Coronary artery (tissue), 2 donors: ENCODE measurements at regions not wholly inside any gene's neighbourhood (a gene's known extent, or its start where the extent isn't known, plus 50 kb on each side); places are given as distances from the start of the nearest gene placed in this dataset.

Experiments
- DNase-seq: peaks from one replicate; pipeline ENCODE4 v3.0.0-alpha.2; 2017; ENCODE audit warnings: low spot score
- H3K27ac ChIP-seq, 2 donors: fragments of 200-600 bp; sonication (generic); one replicate each; pipeline ENCODE4 v1.5.1; 2016 to 2019
- H3K4me3 ChIP-seq: fragments of 200-600 bp; sonication (generic); 2 replicates; pipeline ENCODE4 v1.5.1; 2016; ENCODE audit warnings: mild to moderate bottlenecking, moderate library complexity
- CTCF ChIP-seq: fragments of 200-600 bp; sonication (generic); IDR thresholded peaks from one replicate; pipeline ENCODE4 v1.5.1; 2019; ENCODE audit warnings: antibody characterized with exemption

DNA sequence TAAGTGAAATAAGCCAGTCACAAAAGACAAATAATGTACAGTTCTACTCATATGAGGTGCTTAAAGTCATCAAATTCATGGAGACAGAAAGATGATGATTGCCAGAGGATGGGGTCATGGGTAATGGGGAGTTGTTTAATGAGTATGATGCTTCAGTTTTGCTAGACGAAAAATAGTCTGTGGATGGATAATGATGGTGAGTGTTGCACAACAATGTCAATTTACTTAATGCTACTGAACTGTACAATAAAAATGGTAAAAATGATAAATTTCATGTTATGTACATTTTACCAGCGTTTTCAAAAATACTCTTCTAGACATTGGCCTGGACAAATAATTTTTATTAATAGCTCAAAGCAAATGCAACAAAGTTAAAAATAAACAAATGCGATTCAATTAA, 118.5 kb upstream of the KYNU start:
- H3K27ac ChIP-seq = no peak overlapping the region
- TF ChIP-seq CTCF = no peak
- no peak overlapping the region for H3K4me3 ChIP-seq
- no peak for DNase-seq

DNA sequence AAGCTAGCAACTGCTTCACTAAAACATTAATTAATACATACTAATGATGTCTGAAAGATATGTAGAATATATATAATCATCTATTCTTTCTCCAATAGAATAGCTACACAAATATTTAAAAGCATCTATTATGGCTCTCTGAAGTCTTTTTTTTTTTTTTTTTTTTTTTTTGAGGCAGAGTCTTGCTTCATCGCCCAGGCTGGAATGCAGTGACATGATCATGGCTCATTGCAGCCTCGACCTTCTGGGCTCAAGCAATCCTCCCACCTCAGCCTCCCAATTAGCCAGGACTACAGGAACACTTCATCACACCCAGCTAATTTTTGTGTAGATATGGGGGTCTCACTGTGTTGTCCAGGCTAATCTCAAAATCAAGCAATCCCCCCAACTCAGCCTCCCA, 120.4 kb upstream of the KYNU start:
- Histone ChIP-seq H3K27ac (no peak overlapping the region), H3K4me3 (no peak overlapping the region)
- no peak for DNase-seq
- TF ChIP-seq CTCF = no peak

GRCh38 chr2:142756430-142756829, 121.0 kb upstream of the KYNU start:
- H3K4me3 ChIP-seq = no peak overlapping the region
- H3K27ac ChIP-seq = no peak overlapping the region
- DNase-seq = no peak
- no peak for TF ChIP-seq CTCF

DNA sequence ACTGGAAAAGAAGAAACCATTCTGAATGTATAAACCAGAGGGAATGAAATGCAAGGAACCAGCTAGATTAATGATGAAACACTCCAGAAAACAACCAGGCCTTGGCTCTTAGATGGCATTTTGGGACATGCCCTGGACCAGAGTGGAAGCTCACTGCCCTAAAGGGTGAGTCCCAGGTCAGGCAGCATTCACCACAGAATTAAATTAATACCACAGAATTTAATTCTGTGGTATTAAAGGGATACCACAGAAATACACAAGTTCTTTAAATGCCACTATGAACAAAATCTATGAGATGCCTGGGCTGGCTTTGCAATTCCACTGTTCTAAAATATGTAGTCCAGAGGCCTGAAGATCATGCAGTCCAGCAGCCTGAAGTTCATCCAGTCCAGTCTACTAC, 122.3 kb upstream of the KYNU start:
- Histone ChIP-seq H3K4me3 (no peak overlapping the region), H3K27ac (no peak overlapping the region)
- no peak for DNase-seq
- TF ChIP-seq CTCF = no peak

- H3K27ac ChIP-seq = no peak overlapping the region
- DNase-seq = no peak
- H3K4me3 ChIP-seq = no peak overlapping the region
- TF ChIP-seq CTCF = no peak
These were observed 123.3 kb upstream of the KYNU start for GRCh38 chr2:142754182-142754581.

DNA sequence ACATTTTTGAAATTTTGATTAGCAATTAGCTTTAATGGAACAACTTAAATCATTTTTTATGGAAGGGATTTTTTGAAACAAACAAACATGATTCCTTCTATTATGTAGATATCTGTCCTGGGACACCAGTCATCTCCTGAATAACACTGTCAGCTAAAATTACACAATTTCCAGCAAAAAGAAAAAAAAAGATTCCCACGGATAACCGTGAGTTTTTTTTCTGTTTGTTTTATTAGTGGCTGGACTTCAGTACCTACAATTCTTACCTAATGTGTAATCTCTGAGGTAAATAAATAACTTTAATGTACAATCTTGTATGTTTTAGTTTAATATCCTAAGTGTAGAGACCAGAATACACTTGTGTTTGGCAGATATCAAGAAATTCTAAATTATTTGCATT, 126.6 kb upstream of the KYNU start:
- TF ChIP-seq CTCF = no peak

DNA sequence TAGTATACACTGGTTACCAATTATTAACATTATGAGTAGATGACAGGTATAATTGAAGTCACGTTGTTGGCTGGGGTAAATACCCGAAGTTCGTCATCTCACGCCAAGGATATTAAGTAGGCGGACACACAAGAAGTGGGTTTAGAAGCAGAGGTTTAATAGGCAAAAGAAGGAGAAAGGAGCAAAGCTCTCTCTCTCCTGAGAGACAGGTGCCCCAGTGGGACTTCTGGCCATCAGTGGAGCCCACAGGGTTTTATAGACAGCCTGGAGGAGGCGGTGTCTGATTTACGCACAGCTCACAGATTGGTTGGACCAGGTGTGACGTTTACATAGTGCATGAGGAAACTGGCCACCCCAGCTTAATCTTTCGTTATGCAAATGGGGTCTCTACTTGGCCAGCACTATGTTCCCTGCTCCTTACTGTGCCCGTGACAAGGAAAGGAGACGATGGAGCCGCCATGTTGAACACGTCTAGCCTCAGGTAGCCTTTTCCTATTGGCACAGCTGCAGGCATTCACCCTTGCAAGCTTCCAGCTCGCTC, 128.8 kb upstream of the KYNU start:
- no peak for DNase-seq
- H3K27ac ChIP-seq = no peak overlapping the region
- TF ChIP-seq CTCF = no peak
- no peak overlapping the region for H3K4me3 ChIP-seq

More for the DNA sequence above, 126.6 kb upstream of the KYNU start:
- DNase-seq = no peak
- H3K4me3 ChIP-seq = no peak overlapping the region
- H3K27ac ChIP-seq = no peak overlapping the region
